Limb (tissue), 2 donors: ENCODE measurements at regions not wholly inside any gene's neighbourhood (a gene's known extent, or its start where the extent isn't known, plus 50 kb on each side); places are given as distances from the start of the nearest gene placed in this dataset.
"Not testable (repeated sequence)": the region's sequence is repeated elsewhere in the genome, so short reads cannot be mapped to it uniquely, and the experiment has no call there.

Source experiments
- DNase-seq, 2 donors: peaks; one replicate each; pipeline ENCODE4 v3.0.0-alpha.2; 2016; ENCODE audit errors: extremely low spot score in 2 of 2

DNA sequence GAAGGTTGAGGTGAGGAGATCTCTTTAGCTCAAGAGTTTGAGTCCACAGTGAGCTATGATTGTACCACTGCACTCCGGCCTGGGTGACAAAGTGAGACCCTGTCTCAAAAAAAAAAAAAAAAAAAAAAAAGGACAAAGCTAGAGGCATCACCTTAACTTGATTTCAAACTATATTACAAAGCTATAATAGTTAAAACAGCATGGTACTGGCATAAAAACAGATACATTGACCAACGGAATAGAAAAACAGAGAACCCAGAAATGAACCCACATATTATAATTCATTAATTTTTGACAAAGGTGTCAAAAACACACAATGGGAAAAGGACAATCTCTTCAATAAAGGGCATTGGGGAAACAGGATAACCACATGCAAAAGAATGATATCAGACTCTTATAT is 50.8 kb upstream of the MBOAT1 start:
- DNase-seq: no peak

DNA sequence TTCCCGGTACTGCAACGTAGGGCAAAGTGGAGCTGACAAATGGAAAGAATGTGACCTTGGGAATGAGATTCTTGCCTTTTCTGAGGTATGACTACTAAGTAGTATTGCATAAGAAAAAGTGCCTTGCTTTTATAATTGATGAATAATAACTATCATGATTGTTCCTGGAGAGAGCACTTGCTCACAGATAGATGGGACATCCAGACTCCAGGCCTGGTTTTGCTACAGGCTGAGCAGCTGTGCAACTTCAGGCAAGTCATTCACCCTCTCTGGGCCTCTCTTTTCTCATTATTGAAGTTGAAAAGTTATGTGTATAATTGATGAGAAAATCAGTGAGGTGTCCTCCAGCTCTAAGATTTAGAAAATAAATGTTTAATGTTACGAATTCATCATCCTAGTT is 53.6 kb upstream of the MBOAT1 start:
- DNase-seq: no peak

DNA sequence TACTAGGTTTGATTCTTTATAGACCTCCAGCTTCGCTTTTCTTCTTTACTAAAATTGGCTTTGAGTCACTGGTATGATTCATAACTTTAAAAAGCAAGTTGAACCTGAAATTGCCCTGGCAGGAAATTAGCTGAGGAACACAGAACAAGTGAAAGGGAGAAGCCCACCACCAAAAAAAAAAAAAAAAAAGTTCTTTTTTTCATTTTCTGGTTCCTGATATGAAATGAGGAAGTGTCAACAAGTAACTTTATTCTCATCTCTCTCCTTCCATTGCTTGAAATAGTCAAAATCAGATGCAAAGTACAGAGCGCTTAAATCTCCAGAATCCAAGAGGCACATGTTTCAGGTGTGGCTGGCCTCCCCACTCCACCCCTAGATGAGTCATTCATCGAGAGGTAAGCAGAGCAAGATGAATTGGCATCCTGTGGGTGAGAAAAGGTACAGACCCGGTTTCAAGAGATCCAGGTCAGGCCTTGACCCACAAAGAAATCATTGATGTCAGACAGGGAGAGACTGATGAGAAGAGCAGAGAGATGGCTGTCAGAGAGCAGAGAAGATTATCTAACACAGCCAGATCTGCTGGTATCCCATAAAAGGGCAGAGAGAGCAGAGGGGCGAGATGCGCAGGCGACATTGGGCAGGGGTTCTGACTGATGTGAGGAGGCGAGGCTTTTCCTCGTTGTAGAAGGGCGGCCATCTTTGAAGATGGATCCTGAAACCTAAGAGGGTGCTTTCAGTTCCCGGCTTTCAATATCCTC is 54.8 kb upstream of the MBOAT1 start:
- no peak for DNase-seq

DNA sequence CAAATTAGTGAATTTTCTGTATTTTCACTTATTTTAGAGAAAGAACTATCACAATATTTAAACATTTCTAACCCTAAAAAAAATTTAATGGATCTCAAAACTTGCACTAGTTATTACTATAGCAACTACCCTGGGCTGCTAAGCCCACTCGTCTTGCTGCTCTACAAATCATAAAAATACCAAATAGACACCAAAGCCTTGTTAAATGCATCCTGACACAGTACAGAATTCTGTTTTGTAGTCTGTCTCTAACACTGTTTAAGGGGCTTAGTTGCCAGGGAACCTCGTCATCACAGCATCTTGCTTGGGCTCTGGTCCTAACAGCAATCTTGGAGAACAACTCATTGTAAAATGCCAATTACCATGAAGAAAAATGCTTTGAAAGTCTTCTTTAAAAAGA is 56.9 kb upstream of the MBOAT1 start:
- no peak for DNase-seq

DNA sequence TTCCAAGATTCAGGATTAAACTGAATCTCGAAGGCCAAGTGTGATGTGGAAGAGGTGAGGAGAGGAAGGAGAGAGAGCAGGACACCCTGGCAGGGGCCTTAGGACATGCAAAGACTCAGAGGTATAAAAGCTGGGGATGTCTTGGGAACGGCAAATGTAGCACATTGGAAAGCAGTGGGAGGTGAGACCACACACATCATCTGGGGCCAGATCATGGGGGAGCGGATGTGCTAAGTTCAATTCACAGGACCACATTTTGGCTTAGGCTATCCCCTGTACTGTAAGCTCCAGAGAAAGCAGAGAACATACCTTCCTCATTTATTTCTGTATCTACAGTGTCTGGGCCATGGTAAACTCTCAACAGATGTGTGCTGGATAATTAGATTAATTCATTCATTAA is 59.5 kb upstream of the MBOAT1 start:
- DNase-seq: no peak

DNA sequence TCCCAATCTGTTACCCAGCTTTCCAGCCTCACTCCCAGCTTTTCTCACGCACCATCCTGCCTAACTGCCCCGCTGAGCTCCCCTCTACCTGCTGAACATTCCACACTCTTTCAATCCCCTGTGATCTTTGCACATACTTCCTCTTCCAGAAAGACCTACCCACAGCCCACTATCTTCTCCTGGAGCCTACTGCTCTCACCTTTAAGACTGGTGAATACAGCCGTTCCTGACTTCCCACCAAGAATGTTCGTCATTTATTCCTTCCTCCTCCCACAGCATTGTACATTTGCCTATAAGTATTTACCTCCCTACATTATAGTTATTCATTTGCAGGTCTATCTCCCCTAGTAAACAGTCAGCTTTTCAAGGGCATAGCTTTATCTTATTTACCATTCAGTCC is 61.9 kb upstream of the MBOAT1 start:
- DNase-seq: no peak

DNA sequence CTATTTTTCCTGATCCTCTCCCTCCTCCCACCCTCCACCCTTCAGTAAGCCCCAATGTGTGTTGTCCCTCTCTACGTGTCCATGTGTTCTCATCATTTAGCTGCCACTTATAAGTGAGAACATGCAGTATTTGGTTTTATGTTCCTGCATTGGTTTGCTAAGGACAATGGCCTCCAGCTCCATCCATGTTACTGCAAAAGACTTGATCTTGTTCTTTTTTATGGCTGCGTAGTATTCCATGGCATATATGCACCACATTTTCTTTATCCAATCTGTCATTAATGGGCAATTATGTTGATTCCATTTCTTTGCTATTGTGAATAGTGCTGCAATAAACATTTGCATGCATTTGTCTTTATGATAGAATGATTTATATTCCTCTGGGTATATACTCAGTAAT is 63.6 kb upstream of the MBOAT1 start:
- not testable (repeated sequence) for DNase-seq

DNA sequence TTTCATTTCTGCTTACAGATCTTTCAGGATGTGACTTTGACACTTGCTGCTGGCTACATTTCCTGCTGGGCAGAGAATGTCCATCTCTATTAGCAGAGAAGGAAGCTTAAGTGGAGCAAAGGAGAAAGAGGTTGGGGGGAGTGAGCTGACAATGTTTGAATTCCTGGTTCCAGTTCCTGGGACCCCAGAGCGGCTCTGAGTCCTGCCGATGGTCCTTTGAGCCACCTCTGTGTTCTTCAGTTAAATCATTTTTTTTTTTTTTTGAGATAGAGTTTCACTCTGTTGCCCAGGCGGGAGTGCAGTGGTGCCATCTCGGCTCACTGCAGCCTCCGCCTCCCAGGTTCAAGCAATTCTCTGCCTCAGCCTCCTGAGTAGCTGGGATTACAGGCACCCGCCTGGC is 65.5 kb upstream of the MBOAT1 start:
- DNase-seq: not testable (repeated sequence)

DNA sequence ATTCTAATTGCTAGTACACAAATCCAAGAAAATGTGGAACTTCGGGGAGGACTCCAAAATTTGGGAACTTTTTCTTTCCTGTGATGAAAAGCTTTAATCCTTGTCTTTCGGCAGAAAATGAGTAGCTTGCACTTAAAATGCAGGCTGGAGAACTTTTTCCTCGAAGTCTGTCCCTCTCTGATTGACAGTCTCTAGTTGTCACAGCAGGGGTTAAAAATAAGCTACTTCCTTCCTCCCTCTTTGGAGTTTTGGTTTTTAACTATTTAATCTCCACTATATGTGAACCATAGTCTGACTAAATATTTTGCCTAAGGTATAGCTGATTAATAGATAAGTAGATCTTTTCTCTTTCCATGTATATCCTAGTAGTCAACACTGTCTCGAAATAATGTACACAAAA is 66.8 kb upstream of the MBOAT1 start:
- DNase-seq: no peak

DNA sequence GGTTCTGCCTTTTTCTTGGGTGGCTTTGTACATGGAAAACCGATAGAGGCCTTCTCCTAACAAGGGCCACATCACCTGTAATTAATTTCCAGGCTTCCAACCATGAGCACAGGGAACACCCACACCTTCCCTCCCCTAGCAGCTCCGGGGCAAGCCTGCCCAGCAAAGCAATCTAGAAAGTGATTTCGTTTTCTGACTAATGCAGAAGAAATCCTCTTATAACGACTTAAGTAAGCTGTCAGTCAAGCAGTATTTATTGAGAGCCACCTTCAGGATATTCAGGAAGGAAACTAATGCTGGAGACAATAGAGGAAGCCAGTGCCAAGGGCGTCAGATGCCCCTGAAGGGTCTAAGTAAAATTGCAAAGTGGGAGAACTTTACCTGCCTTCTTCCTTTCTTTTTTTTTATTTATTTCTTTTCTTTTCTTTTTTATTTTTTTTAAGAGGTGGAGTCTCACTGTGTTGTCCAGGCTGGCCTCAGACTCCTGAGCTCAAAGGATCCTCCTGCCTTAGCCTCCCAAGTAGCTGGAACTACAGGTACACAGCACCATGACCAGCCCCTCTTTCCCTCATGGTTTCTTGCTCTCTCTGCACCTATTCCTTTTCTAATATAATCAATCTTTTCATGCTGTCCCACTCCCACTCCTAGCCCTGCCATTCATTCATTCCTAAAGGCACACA is 67.5 kb upstream of the MBOAT1 start:
- no peak for DNase-seq

DNA sequence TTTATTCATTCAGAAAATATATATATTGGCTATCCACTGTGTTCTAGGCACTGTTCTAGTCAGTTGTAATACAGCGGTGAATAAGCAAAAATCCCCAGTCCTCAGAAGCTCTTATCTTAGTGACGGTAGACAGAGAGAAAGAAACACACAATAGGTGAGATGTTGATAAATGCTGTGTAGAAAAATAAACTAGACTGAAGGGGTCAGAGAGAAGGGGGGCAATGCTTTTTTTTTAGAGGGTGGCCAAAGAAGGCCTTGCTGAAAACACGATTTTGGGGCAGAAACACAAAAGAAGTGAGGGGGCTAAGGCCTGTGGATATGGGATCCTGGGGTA is 68.0 kb upstream of the MBOAT1 start:
- no peak for DNase-seq

DNA sequence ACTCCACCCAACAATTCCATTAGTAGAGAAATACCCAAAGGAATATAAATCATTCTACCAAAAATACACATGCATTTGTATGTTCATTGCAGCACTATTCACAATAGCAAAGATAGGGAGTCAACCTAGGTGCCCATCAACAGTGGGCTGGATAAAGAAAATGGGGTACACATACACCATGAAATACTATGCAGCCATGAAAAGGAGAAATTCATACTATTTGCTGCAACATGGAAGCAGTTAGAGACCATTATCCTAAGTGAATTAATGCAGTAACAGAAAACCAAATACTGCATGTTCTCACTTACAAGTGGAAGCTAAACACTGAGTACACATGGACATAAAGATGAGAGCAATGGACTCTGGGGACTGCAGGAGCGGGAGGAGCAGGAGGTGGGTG is 72.4 kb upstream of the MBOAT1 start:
- DNase-seq: no peak

DNA sequence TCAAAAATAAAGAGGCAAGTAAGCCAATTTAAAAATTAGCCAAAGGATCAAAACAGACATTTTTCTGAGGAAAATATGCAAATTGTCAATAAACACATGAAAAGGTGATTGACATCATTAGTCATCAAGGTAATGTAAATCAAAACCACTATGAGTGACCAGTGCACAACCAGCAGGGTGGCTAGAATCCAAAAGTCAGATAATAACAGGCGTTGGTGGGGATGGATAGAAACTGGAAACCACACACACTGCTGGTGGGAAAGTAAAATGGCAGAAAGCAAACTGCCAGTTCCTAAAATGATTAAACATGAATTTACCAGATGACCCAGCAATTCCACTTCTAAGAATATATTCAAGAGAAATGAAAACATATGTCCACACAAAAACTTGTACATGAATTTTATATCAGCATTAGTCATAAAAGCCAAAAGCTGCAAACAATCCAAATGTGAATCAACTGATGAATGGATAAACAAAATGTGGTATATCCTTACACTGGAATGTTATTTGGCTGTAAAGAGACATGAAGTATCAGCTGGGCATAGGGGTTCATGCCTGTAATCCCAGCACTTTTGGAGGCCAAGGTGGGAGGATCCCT is 74.8 kb upstream of the MBOAT1 start:
- no peak for DNase-seq

DNA sequence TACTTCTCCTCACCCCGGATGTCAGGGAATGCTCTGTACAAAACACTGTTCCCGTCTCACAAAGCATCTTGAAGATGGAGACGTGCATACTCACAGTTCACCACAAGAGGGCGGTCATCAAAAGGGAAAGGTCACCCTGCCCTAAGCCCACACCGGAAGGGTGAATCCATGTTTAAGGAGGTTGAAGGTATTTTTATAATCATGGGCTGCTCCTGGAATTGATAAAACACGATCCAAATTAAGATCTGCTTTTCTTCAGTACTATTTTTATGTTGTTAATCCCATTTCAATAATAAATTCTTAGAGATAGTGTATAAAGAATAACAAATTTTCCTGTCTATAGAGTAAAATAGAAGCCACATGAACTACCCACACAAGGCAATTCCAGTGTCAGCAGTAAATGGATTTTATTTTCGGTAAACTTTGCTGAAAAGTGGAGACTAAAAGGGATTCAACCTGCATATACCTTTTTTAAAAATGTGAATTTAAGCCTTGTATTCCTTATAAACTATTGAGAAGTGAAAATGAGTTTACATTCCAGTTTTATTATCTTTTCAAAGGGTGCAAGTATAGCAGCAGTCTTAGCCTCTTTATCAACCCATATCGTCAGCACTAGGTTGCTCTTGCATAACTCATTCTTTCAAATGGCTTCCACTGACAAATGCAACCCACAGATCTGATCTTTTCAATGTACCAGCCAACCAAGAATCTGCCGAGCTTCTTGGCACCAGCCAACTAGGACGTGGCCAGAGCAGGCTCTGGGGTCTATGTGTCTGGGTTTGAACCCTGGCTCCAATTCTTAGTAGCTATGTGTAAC is 79.7 kb upstream of the MBOAT1 start:
- DNase-seq: peak; percentile 67 to 80

DNA sequence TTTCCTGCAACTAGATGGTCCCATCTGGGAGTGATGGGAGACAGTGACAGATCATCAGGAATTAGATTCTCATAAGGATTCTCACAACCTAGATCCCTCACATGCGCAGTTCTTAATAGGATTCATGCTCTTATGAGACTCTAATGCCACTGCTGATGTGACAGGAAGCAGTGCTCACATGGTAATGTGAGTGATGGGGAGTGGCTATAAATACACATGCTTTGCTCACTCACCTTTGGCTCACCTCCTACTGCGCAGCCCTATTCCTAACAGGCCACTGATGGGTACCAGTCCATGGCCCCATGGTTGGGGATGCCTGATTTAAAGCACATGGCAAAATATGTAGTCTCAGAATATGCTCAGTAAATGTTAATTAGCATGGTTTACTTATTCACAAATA is 80.6 kb upstream of the MBOAT1 start:
- DNase-seq: no peak

DNA sequence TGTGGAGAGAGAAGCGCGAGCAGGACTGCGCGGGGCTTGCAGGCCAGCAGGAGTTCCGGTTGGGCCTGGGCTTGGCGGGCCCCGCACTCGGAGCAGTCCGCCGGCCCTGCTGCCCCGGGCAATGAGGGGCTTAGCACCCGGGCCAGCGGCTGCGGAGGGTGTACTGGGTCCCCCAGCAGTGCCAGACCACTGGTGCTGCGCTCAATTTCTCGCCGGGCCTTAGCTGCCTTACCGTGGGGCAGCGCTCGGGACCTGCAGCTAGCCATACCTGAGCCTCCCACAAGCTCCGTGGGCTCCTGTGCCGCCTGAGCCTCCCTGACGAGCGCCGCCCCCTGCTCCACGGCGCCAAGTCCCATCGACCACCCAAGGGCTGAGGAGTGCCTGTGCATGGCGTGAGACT is 89.0 kb upstream of the MBOAT1 start:
- DNase-seq: no peak

DNA sequence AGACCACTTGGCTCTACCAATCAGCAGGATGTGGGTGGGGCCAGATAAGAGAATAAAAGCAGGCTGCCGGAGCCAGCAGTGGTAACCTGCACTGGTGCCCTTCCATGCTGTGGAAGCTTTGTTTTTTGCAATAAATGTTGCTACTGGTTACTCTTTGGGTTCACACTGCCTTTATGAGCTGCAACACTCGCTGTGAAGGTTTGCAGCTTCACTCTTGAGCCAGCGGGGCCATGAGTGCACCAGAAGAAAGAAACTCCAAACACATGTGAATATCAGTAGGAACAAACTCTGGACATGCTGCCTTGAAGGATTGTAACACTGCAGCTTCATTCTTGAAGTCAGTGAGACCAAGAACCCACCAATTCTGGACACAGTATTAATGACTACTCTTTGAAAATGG is 89.9 kb upstream of the MBOAT1 start:
- no peak for DNase-seq

DNA sequence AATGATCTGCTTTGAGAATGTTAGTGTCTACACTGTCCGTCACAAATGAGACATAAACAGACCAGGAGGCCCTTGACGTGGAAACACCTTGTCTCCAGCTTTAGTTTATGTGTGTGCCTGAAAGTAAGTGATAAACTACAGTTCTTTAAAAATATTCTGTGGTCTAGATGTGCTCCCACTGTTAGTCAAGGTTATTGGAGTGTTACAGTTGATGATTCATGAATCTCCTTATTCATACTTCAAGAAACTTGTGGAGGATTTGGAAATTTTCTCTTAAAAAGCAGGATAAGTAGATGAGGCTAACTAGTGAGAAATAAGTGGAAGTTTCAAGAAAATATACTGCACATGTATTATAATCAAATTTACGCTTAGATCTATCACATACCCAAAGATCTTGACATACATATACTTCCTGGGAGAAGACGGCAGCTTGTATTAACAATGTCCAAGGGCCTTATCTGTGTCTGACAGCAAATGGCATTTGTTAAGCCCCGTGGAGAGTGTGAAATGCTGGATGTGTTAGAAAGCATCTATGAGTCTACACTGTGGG is 90.5 kb upstream of the MBOAT1 start:
- no peak for DNase-seq

DNA sequence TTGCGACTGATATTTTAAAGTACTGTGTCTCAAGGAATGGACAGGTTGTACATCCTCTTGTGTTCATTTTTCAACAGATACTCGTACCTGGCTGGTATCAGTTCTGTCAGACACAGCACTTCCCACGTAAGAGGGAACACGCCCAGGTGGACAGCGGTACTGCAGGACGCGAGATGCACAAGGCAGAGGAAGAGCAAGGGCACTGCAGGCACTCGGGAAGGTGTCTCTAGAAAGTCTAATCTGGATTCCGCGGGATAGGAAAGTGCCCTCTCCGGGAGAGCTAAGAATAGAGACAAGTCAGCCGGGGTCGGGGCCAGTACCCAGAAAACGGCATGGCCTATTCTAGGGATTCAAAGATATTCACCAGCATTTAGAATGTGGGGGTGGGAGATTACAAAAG is 94.2 kb upstream of the MBOAT1 start:
- DNase-seq: no peak

DNA sequence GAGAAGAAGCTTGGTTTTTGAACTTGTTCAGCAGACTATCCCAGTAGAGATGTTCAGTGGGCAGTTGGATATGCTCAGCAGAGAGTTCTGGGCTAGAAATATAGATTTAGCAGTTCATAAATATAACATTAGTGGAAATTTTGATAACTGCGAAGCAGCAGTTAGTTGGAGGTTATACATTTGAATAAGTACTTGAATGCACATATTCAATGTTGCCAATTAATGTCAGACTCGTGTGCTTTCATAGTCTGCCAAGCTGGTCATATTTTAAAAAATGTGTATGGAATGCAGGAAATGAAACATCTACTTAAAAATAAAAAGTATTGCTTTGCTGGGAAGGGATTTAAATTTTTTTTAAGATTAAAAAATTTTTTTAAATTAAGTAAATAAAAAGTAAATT is 92.5 kb upstream of the E2F3 start:
- DNase-seq: peak in 1 of 2 donors; percentile 16

DNA sequence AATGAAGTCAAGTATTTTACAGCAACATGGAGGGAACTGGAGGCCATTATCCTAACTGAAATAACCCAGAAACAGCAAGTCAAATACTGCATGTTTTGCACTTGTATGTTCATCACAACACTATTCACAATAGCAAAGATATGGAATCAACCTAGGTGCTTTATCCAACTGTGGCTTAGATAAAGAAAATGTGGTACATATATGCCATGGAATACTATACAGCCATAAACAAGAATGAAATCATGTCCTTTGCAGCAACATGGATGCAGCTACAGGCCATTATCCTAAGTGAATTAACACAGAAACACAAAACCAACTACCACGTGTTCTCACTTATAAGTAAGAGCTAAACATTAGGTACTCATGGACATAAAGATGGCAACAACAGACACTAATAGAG is 91.5 kb upstream of the E2F3 start:
- no peak for DNase-seq

DNA sequence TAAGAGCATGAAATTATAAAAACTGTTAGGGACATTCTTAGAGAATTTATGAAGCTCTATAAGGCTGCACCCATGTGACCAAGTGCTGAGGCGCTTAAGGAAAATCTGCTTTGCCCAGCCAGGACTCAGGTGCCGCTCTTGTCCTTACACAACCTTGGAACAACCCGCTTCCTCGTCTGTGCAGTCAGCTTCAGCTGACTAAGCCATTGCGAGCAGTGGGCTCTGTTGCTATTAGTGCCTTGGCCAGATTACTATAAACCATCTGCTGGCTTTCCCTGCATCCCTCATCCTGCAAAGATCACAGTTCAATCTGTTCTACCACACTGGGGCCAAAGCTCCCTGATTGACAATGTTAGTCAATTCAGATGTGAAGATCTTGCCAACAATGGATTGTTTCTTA is 89.1 kb upstream of the E2F3 start:
- DNase-seq: no peak
